Erythroblast (primary cell): ENCODE measurements at regions not wholly inside any gene's neighbourhood (a gene's known extent, or its start where the extent isn't known, plus 50 kb on each side); places are given as distances from the start of the nearest gene placed in this dataset.

Source experiments
- DNase-seq, 2 experiments: peaks; one replicate each; lab custom pipeline; 2025; lab: John Stamatoyannopoulos, UW
- GATA1 ChIP-seq: IDR thresholded peaks from 2 replicates; pipeline ENCODE4 v1.6.1; 2011; ENCODE audit warnings: low read depth, mild to moderate bottlenecking, control low read depth, low read length, moderate library complexity
- POLR2A ChIP-seq: IDR thresholded peaks from 2 replicates; pipeline ENCODE4 v1.6.1; 2011; ENCODE audit warnings: mild to moderate bottlenecking, low read length

DNA sequence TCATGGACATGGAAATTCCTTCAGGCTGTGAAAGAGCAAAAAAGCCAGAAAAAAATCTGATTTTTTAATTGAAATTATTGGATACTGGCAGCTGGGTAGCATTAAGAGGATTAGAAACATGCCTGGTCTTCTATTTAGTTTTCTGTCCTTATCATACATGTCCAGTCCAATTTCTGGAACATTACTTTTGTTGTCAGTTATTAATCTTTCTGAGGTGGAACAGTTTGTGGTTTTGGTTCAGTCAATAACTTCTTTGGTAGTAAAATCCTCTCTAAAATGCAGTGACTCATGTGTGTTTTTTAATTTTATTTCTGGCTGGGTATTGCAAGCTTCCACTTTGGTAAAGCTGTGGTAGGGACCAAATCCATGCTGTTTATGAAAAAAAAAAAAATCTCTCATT, 687.0 kb upstream of the ADGRL2 start:
- no peak for TF ChIP-seq POLR2A
- no peak for DNase-seq

GRCh38 chr1:81111818-81112217, 688.9 kb upstream of the ADGRL2 start:
- no peak for DNase-seq
- no peak for TF ChIP-seq POLR2A
- no peak for TF ChIP-seq GATA1

DNA sequence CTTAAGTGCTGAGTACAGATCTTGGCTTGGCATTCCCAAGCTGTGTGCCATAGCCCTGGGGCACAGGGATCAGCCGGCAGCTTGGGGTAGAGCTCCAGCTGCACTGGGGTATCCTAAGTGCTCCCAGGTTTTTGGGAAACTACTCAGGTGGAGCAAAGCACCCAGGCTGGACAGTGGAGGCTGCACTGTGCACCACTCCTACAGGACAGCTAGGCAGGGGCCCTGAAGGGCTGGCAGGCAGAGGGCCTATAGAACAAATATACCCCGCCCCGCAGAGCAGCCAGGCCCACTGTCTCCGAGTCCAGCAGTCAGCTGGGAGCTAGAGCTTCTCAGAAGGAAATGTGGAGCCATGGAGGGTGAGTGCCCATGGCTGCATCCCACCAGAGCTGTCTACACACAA, 691.7 kb upstream of the ADGRL2 start:
- no peak for DNase-seq
- TF ChIP-seq GATA1, result no peak
- no peak for TF ChIP-seq POLR2A

GRCh38 chr1:81097860-81098259, 702.9 kb upstream of the ADGRL2 start:
- TF ChIP-seq GATA1 (no peak), POLR2A (no peak)
- DNase-seq, result no peak

DNA sequence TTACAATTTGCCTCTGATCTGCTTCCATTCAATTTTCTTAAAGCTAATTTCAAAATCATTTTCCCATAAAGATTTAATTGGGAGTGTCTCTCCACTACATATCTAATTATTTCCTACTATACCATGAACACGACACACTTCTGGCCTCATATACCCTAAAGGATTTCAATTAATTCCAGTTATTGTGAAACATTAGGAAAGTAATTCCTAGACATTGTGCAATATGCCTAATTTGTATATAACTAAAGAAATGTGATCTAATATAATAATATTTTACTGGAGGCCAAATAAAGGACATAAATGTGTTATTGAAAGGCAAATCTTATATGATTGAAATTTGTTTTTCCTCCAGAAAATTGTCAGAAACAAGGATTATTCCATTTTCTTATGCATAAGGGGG, 727.2 kb upstream of the ADGRL2 start:
- TF ChIP-seq GATA1, result no peak
- no peak for TF ChIP-seq POLR2A
- DNase-seq, result no peak

GRCh38 chr1:81071969-81072753, 728.6 kb upstream of the ADGRL2 start:
- DNase-seq, result no peak
- TF ChIP-seq POLR2A, result no peak
- no peak for TF ChIP-seq GATA1

DNA sequence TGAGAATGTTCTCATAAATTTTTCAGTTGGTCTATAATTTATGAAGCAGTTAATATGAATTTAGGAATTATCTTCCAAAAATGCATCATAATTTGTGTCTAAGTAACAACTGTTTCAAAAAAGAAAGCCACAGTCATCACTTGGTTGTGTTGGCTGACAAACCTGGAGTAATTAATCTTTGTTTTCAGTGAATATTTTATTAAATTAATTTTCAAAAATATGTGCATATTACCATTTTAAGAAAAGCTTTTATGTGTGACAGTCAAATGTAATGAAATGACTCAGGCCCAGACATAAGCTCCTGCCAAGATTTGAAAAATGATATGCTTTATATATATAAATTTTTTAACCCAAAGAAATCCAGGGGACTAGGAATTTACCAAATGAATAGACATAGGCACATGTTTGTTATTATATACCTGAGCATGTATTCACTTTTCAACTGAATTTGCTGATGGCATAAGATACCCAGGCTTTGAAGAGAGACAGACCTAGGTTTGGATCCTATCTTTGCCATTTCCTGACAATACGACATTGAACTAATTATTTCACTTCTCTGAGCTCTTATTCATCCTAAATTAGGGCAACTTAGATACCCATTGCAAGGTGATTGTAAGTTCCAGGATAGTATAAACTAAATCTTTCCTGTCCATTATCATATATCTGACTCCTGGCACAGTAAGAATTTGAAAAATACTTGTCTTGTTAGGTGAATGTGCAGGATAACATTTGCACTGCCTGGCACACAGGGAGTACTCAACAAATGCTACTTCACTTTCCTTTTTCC, 729.5 kb upstream of the ADGRL2 start:
- no peak for DNase-seq
- TF ChIP-seq GATA1 (no peak), POLR2A (no peak)

DNA sequence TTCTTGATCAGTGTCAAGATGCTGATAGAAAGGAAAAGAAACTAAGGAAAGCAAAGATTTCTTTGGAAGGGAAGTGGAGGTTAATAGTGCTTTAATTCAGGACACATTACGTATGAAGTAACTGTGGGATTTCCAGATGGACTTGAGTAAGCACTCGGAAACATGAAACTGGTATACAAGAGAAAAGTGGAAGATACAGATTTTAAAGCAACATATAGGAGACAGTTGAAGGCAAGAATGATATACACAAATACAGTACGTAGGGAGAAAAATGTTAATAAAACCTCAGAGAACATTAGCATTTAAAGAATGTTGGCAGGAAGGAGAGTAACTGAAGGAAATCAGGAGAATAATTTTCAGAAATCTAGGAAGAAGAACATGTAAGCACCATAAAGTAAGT, 730.9 kb upstream of the ADGRL2 start:
- TF ChIP-seq POLR2A, result no peak
- TF ChIP-seq GATA1, result no peak
- no peak for DNase-seq

DNA sequence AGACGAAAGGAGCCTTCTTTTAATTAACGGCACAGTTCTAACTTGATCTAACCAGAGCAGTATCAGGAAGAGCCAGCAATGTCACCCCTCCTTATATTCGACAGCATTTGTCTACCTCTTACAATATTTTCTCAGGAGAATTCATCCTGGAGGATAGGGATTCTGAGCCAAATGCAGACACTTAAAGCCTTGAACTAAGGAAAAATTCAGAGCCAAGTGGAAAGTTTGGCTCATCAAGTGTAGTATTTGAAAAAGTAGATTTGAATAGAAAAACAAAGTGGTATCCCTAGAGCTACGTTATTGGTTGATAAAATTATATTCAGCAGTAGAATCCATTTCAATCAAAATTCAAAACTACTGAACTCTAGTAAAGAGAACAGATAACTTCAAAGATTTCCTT, 732.0 kb upstream of the ADGRL2 start:
- TF ChIP-seq GATA1 (no peak), POLR2A (no peak)
- DNase-seq, result no peak

DNA sequence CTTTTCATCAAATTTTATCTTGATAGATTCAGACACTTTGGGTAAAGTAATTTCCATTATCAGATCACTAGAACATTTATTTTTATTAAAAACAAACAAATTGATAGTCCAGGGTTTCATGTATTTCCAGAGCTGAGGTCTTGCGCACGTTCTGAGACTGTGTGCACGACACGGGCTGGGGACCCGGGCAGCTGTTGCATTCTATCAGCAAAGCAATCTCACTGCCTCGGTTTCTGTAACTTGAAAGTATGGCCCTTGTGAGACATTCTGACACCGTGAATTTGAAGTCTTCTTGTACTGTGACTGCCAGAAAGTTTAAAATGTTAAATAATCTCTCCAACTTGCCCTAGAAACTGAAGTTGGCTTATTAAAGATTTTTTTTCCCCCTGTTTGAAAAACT, 746.9 kb upstream of the ADGRL2 start:
- DNase-seq, result no peak
- no peak for TF ChIP-seq POLR2A
- no peak for TF ChIP-seq GATA1

GRCh38 chr1:81052162-81052561, 748.6 kb upstream of the ADGRL2 start:
- no peak for DNase-seq
- TF ChIP-seq GATA1 (no peak), POLR2A (no peak)

DNA sequence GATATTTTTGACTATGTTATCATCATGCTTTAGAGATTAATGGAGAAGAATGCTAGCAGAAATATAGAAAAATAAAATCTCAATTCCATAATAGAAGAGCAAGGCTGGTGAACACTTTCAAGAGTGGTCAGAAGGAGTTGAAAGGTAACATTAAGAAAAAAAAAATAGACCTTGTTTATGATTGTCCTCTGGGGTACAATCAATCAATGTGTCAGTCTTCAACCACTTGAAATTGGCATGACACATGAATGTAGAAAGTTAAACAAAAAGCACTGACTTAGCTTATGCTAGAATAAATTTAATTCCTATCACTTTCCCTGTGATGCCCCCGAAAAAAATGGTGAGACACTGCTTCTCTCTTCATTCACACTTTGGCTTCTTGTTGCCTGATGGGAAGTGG, 750.3 kb upstream of the ADGRL2 start:
- DNase-seq, result no peak
- no peak for TF ChIP-seq POLR2A
- TF ChIP-seq GATA1, result no peak

DNA sequence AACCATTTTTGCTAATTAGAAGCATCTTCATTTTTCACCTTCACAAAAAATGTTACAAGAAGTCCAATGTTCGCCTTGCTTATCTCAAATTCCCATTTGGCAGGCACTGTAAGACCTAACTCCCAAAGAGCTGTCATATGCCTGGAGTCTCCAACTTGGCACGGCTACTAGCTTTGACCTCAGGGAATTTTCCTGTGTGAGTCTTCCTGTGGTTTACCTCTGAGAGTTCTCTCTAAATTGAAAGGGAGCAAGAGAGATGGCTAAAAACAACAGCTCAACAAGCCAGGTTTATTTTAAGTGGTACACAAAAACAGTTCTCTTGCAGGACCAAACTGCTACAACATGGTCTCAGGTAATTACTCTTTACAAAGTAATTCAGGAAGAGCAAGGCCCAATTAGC, 756.0 kb upstream of the ADGRL2 start:
- TF ChIP-seq GATA1 (no peak), POLR2A (no peak)
- DNase-seq, result no peak

DNA sequence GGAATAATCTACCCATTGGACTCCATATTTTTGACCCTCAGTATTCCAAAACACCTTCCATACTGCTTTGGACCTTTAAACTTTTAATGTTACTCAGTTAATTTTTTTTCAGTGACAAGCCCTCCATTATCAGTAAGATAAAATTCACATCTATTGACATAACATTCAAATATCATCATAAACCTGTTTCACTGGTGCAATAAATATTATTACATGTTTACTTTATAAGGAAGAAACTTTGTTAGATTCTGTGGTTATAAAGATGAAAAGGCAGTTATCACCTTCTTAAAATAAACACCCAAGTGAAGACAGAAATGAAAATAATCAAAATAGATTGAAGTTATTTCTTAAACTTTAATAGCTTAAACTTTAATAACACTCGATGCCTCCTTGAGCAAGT, 758.5 kb upstream of the ADGRL2 start:
- no peak for DNase-seq
- TF ChIP-seq GATA1 (no peak), POLR2A (no peak)
